Left cardiac atrium (tissue), 4 donors: ENCODE measurements at regions not wholly inside any gene's neighbourhood (a gene's known extent, or its start where the extent isn't known, plus 50 kb on each side); places are given as distances from the start of the nearest gene placed in this dataset.

Experiments
- ATAC-seq, 2 donors: fragments of 200-7000 bp; cut with Tn5 transposase; one replicate each; pipeline ENCODE4 v1.9.1; 2020; ENCODE audit warnings: mild to moderate bottlenecking in 2 of 2, moderate library complexity in 2 of 2
- DNase-seq: peaks from one replicate; pipeline ENCODE4 v3.0.0-alpha.2; 2020
- intact Hi-C, 2 donors: fragments of 100-400 bp; cut with DNase I; formaldehyde crosslinking; loops; one replicate each; pipeline versions ENCODE4 v1.14.1 to v1.15.1; 2022 to 2023
- donor health status: DM: no; HTN: yes; CAD: no.
- donor health status: DM: no; HTN: yes; CAD: no; lungs with severe emphysema.
- donor health status: DM: yes; HTN: yes; CAD: no.
- donor health status: Dilated cardiomyopathy.

DNA sequence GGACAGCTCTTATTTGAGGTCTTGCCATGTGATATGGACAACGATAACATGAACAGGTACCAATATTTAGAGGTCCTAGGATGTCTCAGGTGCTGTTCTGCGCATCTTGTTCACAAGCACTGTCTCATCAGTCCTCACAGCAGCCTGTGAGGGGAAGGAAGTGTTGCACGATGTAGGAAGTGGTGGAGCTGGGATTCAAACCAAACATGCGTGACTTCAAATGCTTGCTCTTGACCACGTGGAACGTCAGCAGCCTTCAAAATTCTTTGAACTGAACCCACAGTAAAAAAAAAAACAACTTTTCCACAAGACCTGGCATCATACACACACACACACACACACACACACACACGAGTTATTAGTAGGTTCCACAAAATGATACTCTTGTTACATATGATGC, 153.4 kb upstream of the SMAD3 start:
- no peak for DNase-seq
- intact Hi-C loops: no loop called here
- no peak for ATAC-seq

DNA sequence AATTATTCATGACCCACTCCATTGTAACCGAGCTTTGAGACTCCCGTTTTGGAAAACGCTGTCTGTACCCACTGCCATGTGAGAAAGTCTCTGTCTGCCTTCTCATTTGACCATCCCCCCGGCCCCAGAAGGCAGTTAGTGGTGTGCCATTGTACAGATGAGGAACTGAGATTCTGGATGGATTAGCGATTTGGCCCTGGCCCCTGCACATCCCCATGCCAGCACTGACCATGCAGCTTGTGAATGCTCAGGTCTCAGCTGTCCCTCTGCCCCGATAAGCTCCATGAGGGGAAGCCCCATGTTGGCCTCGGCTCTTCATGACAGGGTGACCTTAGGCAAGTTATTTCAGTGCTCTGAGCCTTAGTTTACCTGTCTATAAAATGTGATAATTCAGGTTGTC, 153.0 kb upstream of the SMAD3 start:
- DNase-seq (no peak), ATAC-seq (no peak)
- intact Hi-C loops: no loop called here

DNA sequence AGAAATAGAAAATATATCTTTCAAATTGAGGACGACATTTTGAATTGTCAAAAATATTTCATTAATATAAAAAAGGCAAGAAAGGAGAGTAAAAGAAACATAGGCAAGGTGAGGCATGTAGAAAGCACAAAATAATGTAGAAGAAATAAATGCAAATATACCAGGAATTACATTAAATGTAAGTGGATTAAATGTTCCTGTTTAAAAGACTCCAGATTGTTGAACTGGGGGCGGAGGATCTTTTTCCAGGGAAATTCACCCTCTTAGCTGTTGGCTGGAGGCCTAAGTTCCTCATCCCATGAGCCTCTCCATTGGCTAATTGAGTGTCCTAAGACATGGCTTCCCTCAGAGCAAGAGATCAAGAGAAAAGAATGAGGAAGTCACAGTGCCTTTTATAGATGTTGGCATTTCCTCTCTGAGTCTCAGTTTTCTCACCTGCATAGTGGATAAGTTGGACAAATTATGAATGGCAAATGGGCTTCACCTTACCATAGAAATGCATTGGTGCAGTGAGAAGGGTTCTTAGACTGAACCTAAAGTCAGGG, 147.4 kb upstream of the SMAD3 start:
- intact Hi-C loops: no loop called here
- DNase-seq (no peak), ATAC-seq (no peak)

GRCh38 chr15:66919421-66919820, 146.0 kb upstream of the SMAD3 start:
- ATAC-seq (peak; percentile 28 to 47), DNase-seq (no peak)
- intact Hi-C loops: no loop called here

- ATAC-seq: peak; percentile 45 to 71
- intact Hi-C loops: no loop called here
- DNase-seq: no peak
Observed at GRCh38 chr15:66921319-66921915, 144.0 kb upstream of the SMAD3 start.

DNA sequence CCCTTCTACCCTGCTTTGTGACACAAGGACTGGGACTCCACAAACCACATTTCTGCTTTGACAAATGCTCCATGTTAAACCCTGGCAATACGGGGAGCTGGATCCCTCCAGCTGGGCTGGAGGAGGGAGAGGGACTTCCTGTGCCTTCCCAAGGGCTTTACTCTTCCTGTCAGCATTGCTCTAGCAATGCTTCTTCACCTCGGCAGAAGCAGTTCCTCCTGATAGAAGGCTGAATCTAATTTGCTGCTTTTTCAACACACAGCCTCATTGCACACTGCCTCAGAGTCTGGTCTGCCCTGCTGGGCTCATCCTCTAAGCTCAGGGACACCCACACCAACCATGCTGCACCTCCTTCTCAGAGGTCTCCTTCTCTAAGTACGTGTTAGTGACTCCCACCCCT, 142.8 kb upstream of the SMAD3 start:
- ATAC-seq: no peak
- intact Hi-C loops: no loop called here
- no peak for DNase-seq

DNA sequence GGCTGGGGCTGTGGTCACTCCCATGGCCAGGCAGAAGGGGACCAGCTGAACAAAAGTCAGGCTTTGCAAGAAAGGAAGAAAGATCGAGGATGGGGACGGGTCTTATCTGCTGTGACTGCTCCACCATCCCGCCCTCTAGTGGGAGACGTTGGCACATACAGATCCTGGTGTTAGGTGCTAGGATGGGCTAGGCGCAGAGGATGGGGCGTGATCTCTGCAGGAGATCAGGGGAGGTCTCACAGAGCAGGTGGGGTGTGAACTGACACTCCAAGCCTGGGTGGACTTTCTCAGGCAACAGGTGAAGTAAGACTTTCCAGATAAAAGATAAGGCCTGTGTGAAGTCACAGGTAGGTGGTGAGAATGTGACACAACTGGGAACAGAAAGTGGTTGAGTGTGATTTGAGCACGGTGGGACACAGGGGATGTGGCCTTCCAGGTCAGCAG, 141.9 kb upstream of the SMAD3 start:
- intact Hi-C loops: no loop called here
- ATAC-seq (no peak), DNase-seq (no peak)

- no peak for DNase-seq
- no peak for ATAC-seq
- intact Hi-C loops: no loop called here
Observed at GRCh38 chr15:66924889-66925288, 140.5 kb upstream of the SMAD3 start.

GRCh38 chr15:66925721-66926120, 139.7 kb upstream of the SMAD3 start:
- DNase-seq: no peak
- ATAC-seq: no peak
- intact Hi-C loops: no loop called here

DNA sequence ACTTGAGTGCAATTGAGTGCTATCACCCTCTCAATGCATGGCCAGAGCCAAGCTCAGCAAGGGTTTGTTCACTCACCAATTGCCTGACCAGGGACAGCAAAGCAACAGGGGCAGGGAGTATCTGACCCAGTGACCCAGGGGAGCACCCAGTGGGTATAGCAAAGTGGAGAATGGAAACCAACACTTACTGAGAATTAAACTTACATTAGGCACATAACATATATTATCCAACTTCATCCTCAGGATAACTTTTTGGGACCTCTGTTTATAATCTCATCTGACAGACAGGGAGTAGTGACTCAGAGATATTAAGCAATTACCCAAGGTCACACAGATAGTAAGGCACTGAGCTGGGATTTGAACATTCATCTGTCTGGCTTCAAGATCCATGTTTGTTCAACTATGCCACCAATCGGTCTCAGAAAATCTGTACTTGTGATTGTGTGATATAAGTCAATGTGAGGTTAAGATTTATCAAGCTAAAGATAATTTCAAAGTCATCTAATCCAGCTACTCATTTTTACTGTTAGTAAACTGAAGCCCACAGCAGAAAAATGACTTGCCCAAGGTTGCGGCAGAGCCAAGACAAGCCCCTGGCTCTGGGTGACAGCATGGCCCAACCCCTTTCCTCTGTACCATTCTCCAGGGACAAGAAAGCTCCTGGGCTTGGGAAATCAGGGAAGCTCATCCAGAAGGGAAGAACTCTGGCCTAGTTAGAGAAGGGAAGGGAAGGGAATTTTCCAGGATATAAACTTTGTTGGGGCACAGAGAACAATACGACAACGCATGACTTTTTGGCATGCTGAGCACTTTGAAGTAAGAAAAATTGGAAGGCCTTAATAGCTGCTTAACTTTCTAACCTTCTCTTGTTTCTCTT, 138.0 kb upstream of the SMAD3 start:
- intact Hi-C loops: no loop called here
- DNase-seq: no peak
- ATAC-seq: peak; percentile 47 to 78

DNA sequence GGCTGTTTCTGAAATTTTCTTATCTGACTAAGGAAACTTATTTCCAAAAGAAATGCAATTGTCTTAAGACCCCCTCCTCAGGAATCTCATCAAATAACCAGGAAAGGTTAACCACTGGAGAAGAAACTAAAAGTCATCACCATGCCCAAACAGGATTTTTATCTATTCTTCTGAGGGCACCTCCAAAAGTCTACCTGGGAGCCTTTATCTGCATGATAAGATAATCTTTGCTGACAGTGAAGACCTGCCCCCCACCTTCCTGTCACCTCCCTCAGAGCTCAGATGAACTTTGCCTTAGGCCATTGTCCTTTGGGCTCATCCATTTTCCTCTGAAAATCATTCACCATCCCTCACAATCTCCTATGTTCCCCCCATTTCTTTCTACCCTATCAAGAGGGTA, 137.3 kb upstream of the SMAD3 start:
- intact Hi-C loops: no loop called here
- ATAC-seq: no peak
- DNase-seq: no peak

GRCh38 chr15:66928784-66929183, 136.6 kb upstream of the SMAD3 start:
- intact Hi-C loops: no loop called here
- ATAC-seq (no peak), DNase-seq (no peak)

DNA sequence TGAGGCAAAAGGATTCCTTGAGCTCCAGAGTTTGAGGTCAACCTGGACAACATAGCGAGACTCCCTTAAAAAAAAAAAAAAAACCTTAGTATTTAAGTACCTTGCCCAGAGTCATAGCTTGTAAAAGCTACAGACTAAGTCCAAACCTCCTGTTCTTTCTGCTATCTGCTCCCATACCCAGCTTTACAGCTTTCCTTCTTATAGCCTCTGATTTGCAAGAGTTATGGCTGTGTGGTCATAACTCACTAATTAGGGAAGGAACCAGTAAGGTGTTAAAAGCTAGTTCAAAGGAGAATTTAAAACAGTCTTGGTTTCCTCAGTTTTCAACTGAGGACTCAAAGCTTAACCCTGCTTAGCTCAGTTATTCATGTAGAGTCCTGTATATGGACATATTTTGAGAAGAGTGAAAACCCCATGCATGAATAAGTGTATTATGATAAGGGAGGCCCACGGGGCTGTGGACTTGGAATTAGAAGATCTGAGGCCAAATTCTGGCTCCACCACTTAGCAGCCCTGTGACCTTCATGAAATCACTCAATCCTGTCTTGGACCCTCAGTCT, 135.5 kb upstream of the SMAD3 start:
- no peak for ATAC-seq
- intact Hi-C loops: no loop called here

GRCh38 chr15:66931768-66932633, 133.4 kb upstream of the SMAD3 start:
- intact Hi-C loops: no loop called here
- DNase-seq (no peak), ATAC-seq (peak in 1 of 2 donors; percentile 47)

More for the DNA sequence above, 135.5 kb upstream of the SMAD3 start:
- no peak for DNase-seq

GRCh38 chr15:66932634-66933024, 132.8 kb upstream of the SMAD3 start:
- ATAC-seq (no peak), DNase-seq (no peak)
- intact Hi-C loops: no loop called here

DNA sequence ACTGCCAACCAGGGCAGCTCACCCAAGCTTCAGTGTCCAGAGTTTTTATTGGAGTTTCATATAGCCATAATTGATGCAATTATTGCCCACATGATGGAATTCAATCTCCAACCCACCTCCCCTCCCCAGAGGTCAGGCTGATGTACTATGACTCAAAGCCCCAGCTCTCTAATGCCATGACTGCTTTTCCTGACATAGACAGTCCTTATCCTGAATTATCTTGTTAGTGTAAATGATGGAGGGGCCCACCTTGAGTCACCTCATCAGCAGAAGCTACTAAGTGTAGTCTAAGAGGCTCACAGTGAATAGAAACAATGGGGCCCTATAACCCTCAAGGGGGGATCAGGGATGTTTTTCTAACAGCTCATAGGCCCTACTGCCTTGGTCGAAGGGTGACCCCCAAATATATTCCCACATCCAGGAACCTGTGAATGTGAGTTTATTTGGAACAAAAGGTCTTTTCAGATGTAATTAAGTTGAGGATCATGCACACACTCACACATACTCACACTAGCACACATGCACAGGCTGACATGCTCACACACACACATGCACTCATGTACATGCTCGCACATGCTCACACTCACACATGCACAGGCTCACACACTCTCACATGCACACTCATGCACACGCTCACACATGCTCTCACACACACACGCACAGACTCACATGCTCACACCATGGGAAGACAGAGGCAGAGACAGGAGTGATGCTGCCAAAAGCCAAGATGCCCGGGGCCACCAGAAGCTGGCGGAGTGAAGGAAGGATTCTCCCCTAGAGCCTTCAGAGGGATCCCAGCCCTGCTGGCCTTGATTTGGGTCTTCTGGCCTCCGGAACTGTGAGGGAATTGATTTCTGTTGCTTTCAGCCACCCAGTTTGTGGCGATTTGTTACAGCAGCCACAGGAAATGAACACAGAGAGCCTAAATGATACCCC, 131.2 kb upstream of the SMAD3 start:
- intact Hi-C loops: no loop called here
- no peak for DNase-seq
- ATAC-seq: no peak

DNA sequence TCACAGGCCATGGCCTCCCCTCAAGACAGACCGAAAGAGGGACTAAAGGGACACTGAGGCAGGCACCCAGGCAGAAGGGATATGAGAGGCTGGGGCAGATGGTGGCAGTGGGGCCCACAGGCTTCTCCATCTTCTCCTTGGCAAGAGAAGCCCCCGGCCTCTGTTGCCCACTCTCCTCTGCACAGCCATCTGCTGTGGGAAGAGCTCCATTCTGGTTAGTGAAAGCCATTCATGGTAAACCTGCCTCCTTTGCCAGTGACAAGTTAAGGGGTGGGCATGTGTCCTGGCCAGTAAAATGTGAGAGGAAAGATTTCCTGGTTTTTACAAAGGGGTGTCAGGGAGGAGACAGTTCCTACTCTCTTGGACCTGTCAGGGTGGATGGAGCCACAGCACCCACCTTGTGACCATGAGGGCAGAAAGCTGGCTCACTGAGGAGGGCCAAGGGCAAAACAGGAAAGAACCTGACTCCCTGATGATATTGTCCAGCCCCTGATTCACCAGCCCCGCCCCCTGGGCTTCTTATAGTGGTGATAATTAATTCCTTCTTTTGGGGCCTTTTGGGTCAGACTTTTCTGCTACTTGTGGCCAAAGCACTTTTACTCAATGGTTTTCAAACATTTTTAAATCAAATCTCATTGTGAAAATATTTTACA, 130.4 kb upstream of the SMAD3 start:
- no peak for DNase-seq
- ATAC-seq: no peak
- intact Hi-C loops: no loop called here

DNA sequence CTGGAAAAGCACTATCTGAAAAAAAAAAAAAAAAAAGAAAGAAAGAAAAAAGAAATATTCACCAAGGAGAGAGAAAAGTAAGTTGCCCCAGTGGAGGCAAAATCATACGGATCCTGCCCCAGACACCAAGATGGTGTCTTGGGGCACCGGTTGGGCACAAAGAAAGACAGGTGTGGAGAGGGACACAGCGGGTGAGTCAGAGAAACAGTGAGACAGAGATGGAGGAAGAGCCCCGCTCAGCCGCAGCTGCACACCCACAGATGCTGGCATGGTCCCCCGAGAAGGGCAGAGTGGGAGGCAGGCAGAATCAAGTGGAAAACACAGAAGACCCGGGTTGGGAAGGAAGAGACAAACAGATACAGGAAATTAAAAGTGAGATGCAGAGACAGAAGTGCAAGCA, 129.7 kb upstream of the SMAD3 start:
- no peak for ATAC-seq

More for the DNA sequence above, 129.7 kb upstream of the SMAD3 start:
- DNase-seq: no peak
- intact Hi-C loops: no loop called here
